SK-N-SH treated with all-trans-retinoic acid at 6 μM for 48 hours (cell line): ENCODE measurements at regions not wholly inside any gene's neighbourhood (a gene's known extent, or its start where the extent isn't known, plus 50 kb on each side); places are given as distances from the start of the nearest gene placed in this dataset.

Experiments
- BACH2 ChIP-seq: fragments of 250-450 bp; sonication (Bioruptor Pico); IDR thresholded peaks from 2 replicates; pipeline ENCODE4 v1.9.0; 2021; ENCODE audit warnings: mild to moderate bottlenecking, borderline replicate concordance
- SNAI2 ChIP-seq: fragments of 250-450 bp; sonication (Bioruptor Pico); IDR thresholded peaks from 2 replicates; pipeline ENCODE4 v1.5.0; 2020; ENCODE audit warnings: mild to moderate bottlenecking, moderate library complexity
- TCF4 ChIP-seq: fragments of 250-450 bp; sonication (Bioruptor Pico); IDR thresholded peaks from 2 replicates; pipeline ENCODE4 v1.8.0; 2021; ENCODE audit warnings: mild to moderate bottlenecking, moderate library complexity, borderline replicate concordance
- ZNF70 ChIP-seq: fragments of 450-650 bp; formaldehyde crosslinking; IDR thresholded peaks from 2 replicates; pipeline ENCODE4 v1.5.0; 2020; ENCODE audit warnings: mild to moderate bottlenecking, moderate library complexity
- ZNF8 ChIP-seq: fragments of 450-650 bp; formaldehyde crosslinking; IDR thresholded peaks from 2 replicates; pipeline ENCODE4 v1.5.0; 2020; ENCODE audit warnings: mild to moderate bottlenecking, moderate library complexity
- TF ChIP-seq, protein P1 (sequence below): fragments of 250-450 bp; sonication (Bioruptor Pico); IDR thresholded peaks from 2 replicates; pipeline ENCODE4 v1.8.0; 2020; ENCODE audit warnings: mild to moderate bottlenecking, moderate library complexity, borderline replicate concordance
- TF ChIP-seq, protein P2 (sequence below): fragments of 250-450 bp; sonication (Bioruptor Pico); IDR thresholded peaks from 2 replicates; pipeline ENCODE4 v1.5.1; 2020; ENCODE audit warnings: low read depth, mild to moderate bottlenecking, moderate library complexity

DNA sequence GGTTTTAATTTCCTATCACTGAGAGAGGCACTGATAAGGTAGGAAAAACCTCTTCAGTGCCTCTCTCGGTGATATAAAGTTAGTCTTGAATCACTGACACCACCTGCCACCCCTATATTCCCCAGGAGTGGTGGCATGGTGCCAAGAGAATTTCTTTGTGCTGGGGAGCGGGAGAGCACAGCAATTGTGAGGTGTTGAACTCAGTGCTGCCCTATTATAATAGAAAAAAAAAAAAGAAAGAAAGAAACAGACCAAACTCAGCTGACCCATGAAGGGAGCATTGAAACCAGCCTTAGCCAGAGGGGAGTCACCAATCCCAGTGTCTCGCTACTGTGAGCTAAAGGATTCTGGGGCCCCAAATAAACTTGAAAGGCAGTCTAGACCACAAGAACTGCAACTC, 201.4 kb upstream of the STT3B start:
- TF ChIP-seq, protein P1, sequence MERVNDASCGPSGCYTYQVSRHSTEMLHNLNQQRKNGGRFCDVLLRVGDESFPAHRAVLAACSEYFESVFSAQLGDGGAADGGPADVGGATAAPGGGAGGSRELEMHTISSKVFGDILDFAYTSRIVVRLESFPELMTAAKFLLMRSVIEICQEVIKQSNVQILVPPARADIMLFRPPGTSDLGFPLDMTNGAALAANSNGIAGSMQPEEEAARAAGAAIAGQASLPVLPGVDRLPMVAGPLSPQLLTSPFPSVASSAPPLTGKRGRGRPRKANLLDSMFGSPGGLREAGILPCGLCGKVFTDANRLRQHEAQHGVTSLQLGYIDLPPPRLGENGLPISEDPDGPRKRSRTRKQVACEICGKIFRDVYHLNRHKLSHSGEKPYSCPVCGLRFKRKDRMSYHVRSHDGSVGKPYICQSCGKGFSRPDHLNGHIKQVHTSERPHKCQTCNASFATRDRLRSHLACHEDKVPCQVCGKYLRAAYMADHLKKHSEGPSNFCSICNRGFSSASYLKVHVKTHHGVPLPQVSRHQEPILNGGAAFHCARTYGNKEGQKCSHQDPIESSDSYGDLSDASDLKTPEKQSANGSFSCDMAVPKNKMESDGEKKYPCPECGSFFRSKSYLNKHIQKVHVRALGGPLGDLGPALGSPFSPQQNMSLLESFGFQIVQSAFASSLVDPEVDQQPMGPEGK (CRISPR knock-in tag), result no peak
- TF ChIP-seq ZNF8 (CRISPR knock-in tag) (no peak), ZNF70 (CRISPR knock-in tag) (no peak), TCF4 (CRISPR knock-in tag) (no peak), SNAI2 (CRISPR knock-in tag) (no peak), BACH2 (CRISPR knock-in tag) (no peak)
- TF ChIP-seq, protein P2, sequence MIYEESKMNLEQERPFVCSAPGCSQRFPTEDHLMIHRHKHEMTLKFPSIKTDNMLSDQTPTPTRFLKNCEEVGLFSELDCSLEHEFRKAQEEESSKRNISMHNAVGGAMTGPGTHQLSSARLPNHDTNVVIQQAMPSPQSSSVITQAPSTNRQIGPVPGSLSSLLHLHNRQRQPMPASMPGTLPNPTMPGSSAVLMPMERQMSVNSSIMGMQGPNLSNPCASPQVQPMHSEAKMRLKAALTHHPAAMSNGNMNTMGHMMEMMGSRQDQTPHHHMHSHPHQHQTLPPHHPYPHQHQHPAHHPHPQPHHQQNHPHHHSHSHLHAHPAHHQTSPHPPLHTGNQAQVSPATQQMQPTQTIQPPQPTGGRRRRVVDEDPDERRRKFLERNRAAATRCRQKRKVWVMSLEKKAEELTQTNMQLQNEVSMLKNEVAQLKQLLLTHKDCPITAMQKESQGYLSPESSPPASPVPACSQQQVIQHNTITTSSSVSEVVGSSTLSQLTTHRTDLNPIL (CRISPR knock-in tag), result no peak
